Ishikawa (cell line): ENCODE measurements at regions not wholly inside any gene's neighbourhood (a gene's known extent, or its start where the extent isn't known, plus 50 kb on each side); places are given as distances from the start of the nearest gene placed in this dataset.

Experiments
- CEBPB ChIP-seq: IDR thresholded peaks from 2 replicates; pipeline ENCODE4 v1.6.1; 2012
- CREB1 ChIP-seq: IDR thresholded peaks from 2 replicates; pipeline ENCODE4 v1.6.1; 2012; ENCODE audit warnings: low read depth
- EGR1 ChIP-seq: IDR thresholded peaks from 2 replicates; pipeline ENCODE4 v1.6.1; 2012
- EP300 ChIP-seq: IDR thresholded peaks from 2 replicates; pipeline ENCODE4 v1.6.1; 2012; ENCODE audit warnings: borderline replicate concordance
- FOXM1 ChIP-seq: IDR thresholded peaks from 2 replicates; pipeline ENCODE4 v1.6.1; 2012; ENCODE audit warnings: low read depth, borderline replicate concordance
- MAX ChIP-seq: IDR thresholded peaks from 2 replicates; pipeline ENCODE4 v1.6.1; 2012
- NFIC ChIP-seq: IDR thresholded peaks from 2 replicates; pipeline ENCODE4 v1.6.1; 2012
- RAD21 ChIP-seq: IDR thresholded peaks from 2 replicates; pipeline ENCODE4 v1.6.1; 2012; ENCODE audit warnings: low read depth
- REST ChIP-seq: IDR thresholded peaks from 2 replicates; pipeline ENCODE4 v1.6.1; 2012; ENCODE audit warnings: low read depth, mild to moderate bottlenecking
- TAF1 ChIP-seq: IDR thresholded peaks from 2 replicates; pipeline ENCODE4 v1.6.1; 2012; ENCODE audit warnings: low read depth, mild to moderate bottlenecking
- TCF12 ChIP-seq: IDR thresholded peaks from 2 replicates; pipeline ENCODE4 v1.6.1; 2012; ENCODE audit warnings: low read depth
- TEAD4 ChIP-seq: IDR thresholded peaks from 2 replicates; pipeline ENCODE4 v1.6.1; 2012
- USF1 ChIP-seq: IDR thresholded peaks from 2 replicates; pipeline ENCODE4 v1.6.1; 2012
- YY1 ChIP-seq: IDR thresholded peaks from 2 replicates; pipeline ENCODE4 v1.6.1; 2012; ENCODE audit warnings: low read depth
- ZBTB7A ChIP-seq: IDR thresholded peaks from 2 replicates; pipeline ENCODE4 v1.6.1; 2012; ENCODE audit warnings: low read depth

GRCh38 chr10:113967126-113967525, 76.5 kb upstream of the ADRB1 start:
- TF ChIP-seq TCF12 = no peak
- TF ChIP-seq MAX = no peak
- no peak for TF ChIP-seq USF1
- TF ChIP-seq FOXM1 = no peak
- no peak for TF ChIP-seq CREB1
- no peak for TF ChIP-seq REST
- TF ChIP-seq RAD21 = no peak
- no peak for TF ChIP-seq TEAD4
- TF ChIP-seq ZBTB7A = no peak
- no peak for TF ChIP-seq YY1
- no peak for TF ChIP-seq EP300
- no peak for TF ChIP-seq CEBPB
- no peak for TF ChIP-seq EGR1
- no peak for TF ChIP-seq TAF1
- no peak for TF ChIP-seq NFIC

- no peak for TF ChIP-seq MAX
- TF ChIP-seq RAD21 = no peak
- TF ChIP-seq CREB1 = no peak
- no peak for TF ChIP-seq FOXM1
- no peak for TF ChIP-seq REST
- TF ChIP-seq ZBTB7A = no peak
- TF ChIP-seq USF1 = no peak
- TF ChIP-seq TAF1 = no peak
- no peak for TF ChIP-seq CEBPB
- no peak for TF ChIP-seq EGR1
- no peak for TF ChIP-seq TCF12
- no peak for TF ChIP-seq EP300
Observed at GRCh38 chr10:113970641-113971040, 73.0 kb upstream of the ADRB1 start.

- TF ChIP-seq REST (no peak), EGR1 (no peak), FOXM1 (no peak), EP300 (no peak), CEBPB (no peak), USF1 (no peak), RAD21 (no peak), ZBTB7A (no peak), TCF12 (no peak), MAX (no peak), NFIC (no peak), CREB1 (no peak), TAF1 (no peak), YY1 (no peak)
Observed at GRCh38 chr10:113971349-113971973, 72.2 kb upstream of the ADRB1 start.

GRCh38 chr10:113977174-113977573, 66.5 kb upstream of the ADRB1 start:
- TF ChIP-seq YY1 = no peak
- TF ChIP-seq CEBPB = no peak
- no peak for TF ChIP-seq EP300
- no peak for TF ChIP-seq TAF1
- no peak for TF ChIP-seq FOXM1
- no peak for TF ChIP-seq MAX
- TF ChIP-seq NFIC = no peak
- TF ChIP-seq RAD21 = no peak
- TF ChIP-seq TEAD4 = no peak
- TF ChIP-seq USF1 = no peak
